ENCODE measurements at regions not wholly inside any gene's neighbourhood (a gene's known extent, or its start where the extent isn't known, plus 50 kb on each side); places are given as distances from the start of the nearest gene placed in this dataset.

GRCh38 chr1:171433451-171433850 lies 51.9 kb upstream of the PRRC2C start:
- DNase-seq (ENCODE audit: low spot score): no peak
- peaks cover 8% of the 10 kb centered on the region for H3K27me3 Mint-ChIP-seq (ENCODE audit: insufficient read depth)
- no peak overlapping the region for H3K4me3 Mint-ChIP-seq
- no peaks in the 10 kb centered on the region for H3K9me3 Mint-ChIP-seq
- H3K27ac Mint-ChIP-seq: no peak overlapping the region
- peaks cover 16% of the 10 kb centered on the region for H3K4me1 Mint-ChIP-seq (ENCODE audit: low read depth)
- intact Hi-C loops (cut with micrococcal nuclease): no loop called here
- H3K36me3 Mint-ChIP-seq (ENCODE audit: low read depth): no peaks in the 10 kb centered on the region

- Mint-ChIP-seq H3K27me3 (ENCODE audit: insufficient read depth) (peaks cover 4% of the 10 kb centered on the region), H3K36me3 (ENCODE audit: low read depth) (no peaks in the 10 kb centered on the region), H3K9me3 (no peaks in the 10 kb centered on the region), H3K4me3 (no peak overlapping the region), H3K4me1 (ENCODE audit: low read depth) (peaks cover 16% of the 10 kb centered on the region), H3K27ac (peak overlapping the region; percentile 32)
- no peak for DNase-seq (ENCODE audit: low spot score)
- intact Hi-C loops (cut with micrococcal nuclease): no loop called here
Observed at GRCh38 chr1:171434717-171435346, 50.5 kb upstream of the PRRC2C start.

Measured in activated T-helper 1 cell treated with anti-CD3 and anti-CD28 coated beads, Interleukin-12 subunit alpha, Interleukin-12 subunit beta, Interleukin-2, Interleukin-4 antibody, amounts not matched to agents 30 ng/mL and 10 ng/mL and 1 ng/mL, durations not matched to agents 14 hours and 24 hours and 36 hours (primary cell).